Endothelial cell of umbilical vein (primary cell): ENCODE measurements at regions not wholly inside any gene's neighbourhood (a gene's known extent, or its start where the extent isn't known, plus 50 kb on each side); places are given as distances from the start of the nearest gene placed in this dataset.

ENCODE experiments used
- BruUV-seq: library from RNA; stranded (reverse); fragments of 400-500 nt; replicated peaks from 2 replicates; lab custom pipeline; 2021; lab: Mats Ljungman, UMichigan
- CTCF ChIA-PET: fragments of 300-600, 350-600 bp; sonication (Branson Sonifier 250); formaldehyde crosslinking; loops from one replicate; lab custom pipeline; 2021; ENCODE audit warnings: antibody characterized with exemption, inconsistent platforms; lab: Charles Lee
- POLR2A ChIA-PET: fragments of 300-600, 350-600 bp; sonication (Branson Sonifier 250); formaldehyde crosslinking; loops from one replicate; lab custom pipeline; 2021; ENCODE audit warnings: antibody characterized with exemption, inconsistent platforms; lab: Charles Lee
- DNase-seq: peaks from one replicate; pipeline ENCODE4 v3.0.0-alpha.2; 2011; ENCODE audit warnings: low read depth, low spot score
- FAIRE-seq: peaks from 2 replicates; lab custom pipeline; 2011; peaks lifted over from hg19 to GRCh38; lab: Jason Lieb, UNC
- H2AFZ ChIP-seq: 2 replicates; pipeline ENCODE4 v1.6.0; 2012; ENCODE audit warnings: low read depth, low read length, control low read depth, inconsistent platforms
- H3K27ac ChIP-seq: 2 replicates; pipeline ENCODE4 v1.5.1; 2011; ENCODE audit warnings: low read depth, mild to moderate bottlenecking, control low read depth, low read length, moderate library complexity; ENCODE audit not compliant: insufficient read depth
- H3K27me3 ChIP-seq, 2 experiments: 2 replicates each; pipeline versions ENCODE4 v1.6.0 to v1.6.1; 2011; ENCODE audit warnings: low read length in 2 of 2, mixed read lengths in 1 of 2; ENCODE audit not compliant: control insufficient read depth in 2 of 2, insufficient read depth in 2 of 2
- H3K36me3 ChIP-seq, 2 experiments: 2 replicates in 1 of 2; 3 replicates in 1 of 2; pipeline ENCODE4 v1.5.1; 2011; ENCODE audit warnings: low read length in 2 of 2, mild to moderate bottlenecking in 1 of 2, moderate library complexity in 1 of 2; ENCODE audit not compliant: control insufficient read depth in 2 of 2, insufficient read depth in 2 of 2; ENCODE audit errors: extremely low read depth in 1 of 2
- H3K4me1 ChIP-seq: 3 replicates; pipeline ENCODE4 v1.5.1; 2011; ENCODE audit warnings: mild to moderate bottlenecking, low read length; ENCODE audit not compliant: control insufficient read depth, insufficient read depth; ENCODE audit errors: extremely low read depth
- H3K4me2 ChIP-seq: 2 replicates; pipeline ENCODE4 v1.6.1; 2011; ENCODE audit warnings: low read length, control low read depth, mixed read lengths; ENCODE audit not compliant: insufficient read depth
- H3K4me3 ChIP-seq, 3 experiments: fragments of 200-600 bp in 1 of 3; sonication (generic), shearing (Covaris generic) in 1 of 3; replicated peaks in 1 of 3; 2 replicates each; pipeline ENCODE4 v1.5.1; 2011 to 2016; ENCODE audit warnings: control low read depth in 3 of 3, low read length in 3 of 3, mild to moderate bottlenecking in 2 of 3, inconsistent platforms in 1 of 3, low read depth in 1 of 3, moderate library complexity in 1 of 3; ENCODE audit not compliant: insufficient read depth in 1 of 3
- H3K79me2 ChIP-seq: 2 replicates; pipeline ENCODE4 v1.6.0; 2012; ENCODE audit warnings: low read length, inconsistent platforms; ENCODE audit not compliant: control insufficient read depth, insufficient read depth
- H3K9ac ChIP-seq: replicated peaks from 2 replicates; pipeline ENCODE3; 2011; ENCODE audit warnings: low read length, control low read depth; ENCODE audit not compliant: insufficient read depth; ENCODE audit errors: extremely low read depth
- H3K9me1 ChIP-seq: replicated peaks from 3 replicates; pipeline ENCODE4 v1.6.0; 2011; ENCODE audit warnings: mild to moderate bottlenecking, low read length; ENCODE audit not compliant: control insufficient read depth, insufficient read depth; ENCODE audit errors: extremely low read depth
- H3K9me3 ChIP-seq: replicated peaks from 2 replicates; pipeline ENCODE4 v1.5.1; 2012; ENCODE audit warnings: low read length, inconsistent platforms; ENCODE audit not compliant: control insufficient read depth, insufficient read depth
- H4K20me1 ChIP-seq: replicated peaks from 2 replicates; pipeline ENCODE3; 2011; ENCODE audit warnings: mild to moderate bottlenecking, low read length; ENCODE audit not compliant: control insufficient read depth, insufficient read depth; ENCODE audit errors: extremely low read depth
- CTCF ChIP-seq, 2 donors: IDR thresholded peaks; 1 replicate in 1 of 2; 2 replicates in 1 of 2; pipeline ENCODE4 v1.5.1; 2011; ENCODE audit warnings: low read length in 2 of 2, mild to moderate bottlenecking in 2 of 2, moderate library complexity in 2 of 2, control low read depth in 1 of 2, inconsistent platforms in 1 of 2, low read depth in 1 of 2; ENCODE audit not compliant: insufficient read depth in 1 of 2; ENCODE audit errors: extremely low read depth in 1 of 2
- EZH2 ChIP-seq: IDR thresholded peaks from 2 replicates; pipeline ENCODE4 v1.6.1; 2012; ENCODE audit warnings: borderline replicate concordance, low read depth, mild to moderate bottlenecking, moderate library complexity, low read length, inconsistent platforms; ENCODE audit not compliant: severe bottlenecking
- FOS ChIP-seq: IDR thresholded peaks from 2 replicates; pipeline ENCODE4 v1.6.1; 2011; ENCODE audit warnings: mild to moderate bottlenecking, low read length, moderate library complexity, borderline replicate concordance; ENCODE audit not compliant: insufficient read depth
- GATA2 ChIP-seq: IDR thresholded peaks from 2 replicates; pipeline ENCODE4 v1.7.0; 2011; ENCODE audit warnings: low read depth, mild to moderate bottlenecking, moderate library complexity, mixed read lengths, low read length; ENCODE audit not compliant: insufficient read length, insufficient read depth
- JUN ChIP-seq: IDR thresholded peaks from 2 replicates; pipeline ENCODE4 v1.6.1; 2011; ENCODE audit warnings: borderline replicate concordance, low read depth; ENCODE audit not compliant: insufficient read length, insufficient read depth
- MAX ChIP-seq: IDR thresholded peaks from 2 replicates; pipeline ENCODE4 v1.6.1; 2011; ENCODE audit not compliant: insufficient read depth, insufficient read length
- MYC ChIP-seq: IDR thresholded peaks from one replicate; pipeline ENCODE4 v1.6.1; 2011; ENCODE audit warnings: mild to moderate bottlenecking, low read depth, low read length
- POLR2A ChIP-seq: IDR thresholded peaks from 2 replicates; pipeline ENCODE4 v1.6.1; 2012; ENCODE audit warnings: low read depth, mild to moderate bottlenecking, control low read depth, low read length
- POLR2AphosphoS5 ChIP-seq: IDR thresholded peaks from 2 replicates; pipeline ENCODE4 v1.6.1; 2012; ENCODE audit warnings: low read depth, mild to moderate bottlenecking, control low read depth, low read length, moderate library complexity; ENCODE audit not compliant: insufficient read depth
- dilution Hi-C: fragments of 300-500 bp; cut with MboI; formaldehyde crosslinking; loops from one replicate; pipeline ENCODE4 v1.15.0; 2019; ENCODE audit warnings: low sequenced_read_pairs; ENCODE audit not compliant: extremely low pct_ligation_motif_present
- intact Hi-C: fragments of 100-400 bp; cut with micrococcal nuclease; formaldehyde crosslinking; loops from one replicate; pipeline ENCODE4 v1.10.0; 2022

- BruUV-seq = no TSS peak
- peaks cover 1% of the 10 kb centered on the region for H3K9me3 ChIP-seq
- no peaks in the 10 kb centered on the region for H4K20me1 ChIP-seq
- no peaks in the 10 kb centered on the region for H3K9me1 ChIP-seq
- no peaks in the 10 kb centered on the region for H3K36me3 ChIP-seq
- dilution Hi-C loops (no loop called here), intact Hi-C loops (loop anchor here (1.0 to 5.0 kb wide), 3 partner anchors 12 to 418 kb away; no protein-coding TSS in a partner anchor)
- no peaks in the 10 kb centered on the region for H3K27me3 ChIP-seq
- no peak for FAIRE-seq
- no peak overlapping the region for H3K4me3 ChIP-seq
- H3K9ac ChIP-seq = no peak overlapping the region
- H3K4me2 ChIP-seq = no peak overlapping the region
- POLR2A ChIA-PET = no interaction called here
- DNase-seq = no peak
- H3K4me1 ChIP-seq = peaks cover 12% of the 10 kb centered on the region
- CTCF ChIA-PET = interaction anchor here (1.5 kb wide), 1 partner anchor 12 kb away, joined by 4 read pairs; no protein-coding TSS in a partner anchor
- H3K27ac ChIP-seq = peak overlapping the region; percentile 86
- TF ChIP-seq CTCF (IDR thresholded peaks at IDR 0.05; ENCODE audit: extremely low read depth in 1 of 2, insufficient read depth in 1 of 2, low read depth in 1 of 2, low read length in 2 of 2) = no peak
- TF ChIP-seq POLR2AphosphoS5 = no peak
- TF ChIP-seq POLR2A = no peak
- no peak for TF ChIP-seq EZH2
- no peak for TF ChIP-seq GATA2
- no peak for TF ChIP-seq JUN
- no peak for TF ChIP-seq MAX
- TF ChIP-seq FOS = no peak
- TF ChIP-seq MYC = no peak
- H2AFZ ChIP-seq = no peak overlapping the region
- no peaks in the 10 kb centered on the region for H3K79me2 ChIP-seq
These were observed 420.8 kb downstream of the CHSY3 start for GRCh38 chr5:130324953-130325671.
